H1 (cell line): ENCODE measurements at regions not wholly inside any gene's neighbourhood (a gene's known extent, or its start where the extent isn't known, plus 50 kb on each side); places are given as distances from the start of the nearest gene placed in this dataset.

Experiments used
- ATF3 ChIP-seq: IDR thresholded peaks from 2 replicates; pipeline ENCODE4 v1.6.1; 2011; ENCODE audit warnings: low read depth, mild to moderate bottlenecking, low read length; ENCODE audit not compliant: insufficient read depth
- BCL11A ChIP-seq, 2 experiments: IDR thresholded peaks; one replicate each; pipeline ENCODE4 v1.6.1; 2011; ENCODE audit warnings: low read depth in 2 of 2, low read length in 2 of 2, mild to moderate bottlenecking in 2 of 2
- CBX8 ChIP-seq: fragments of 300-800, 300-1000 bp; sonication (generic); IDR thresholded peaks from 2 replicates; pipeline ENCODE4 v1.7.1; 2016; ENCODE audit warnings: low read depth, low read length, borderline replicate concordance
- GTF2F1 ChIP-seq: IDR thresholded peaks from 2 replicates; pipeline ENCODE4 v1.6.1; 2012; ENCODE audit warnings: low read depth, low read length, improper control_type of control experiment, borderline replicate concordance
- JUND ChIP-seq: IDR thresholded peaks from 2 replicates; pipeline ENCODE4 v1.6.1; 2011; ENCODE audit warnings: mild to moderate bottlenecking, improper control_type of control experiment, low read length
- SIRT6 ChIP-seq: IDR thresholded peaks from one replicate; pipeline ENCODE4 v1.7.1; 2012; ENCODE audit warnings: low read length, inconsistent platforms
- SIX5 ChIP-seq: IDR thresholded peaks from 2 replicates; pipeline ENCODE4 v1.6.1; 2011; ENCODE audit warnings: mild to moderate bottlenecking, low read depth, low read length
- TAF7 ChIP-seq: optimal IDR thresholded peaks from 2 replicates; pipeline ENCODE3; 2011; ENCODE audit warnings: low read depth, mild to moderate bottlenecking, inconsistent platforms, low read length, moderate library complexity, borderline replicate concordance
- TEAD4 ChIP-seq: IDR thresholded peaks from 2 replicates; pipeline ENCODE4 v1.6.1; 2012; ENCODE audit warnings: low read depth, low read length, inconsistent platforms, mixed read lengths
- TF ChIP-seq, protein P1 (sequence below): fragments of 300-600 bp; sonication (generic); IDR thresholded peaks from 2 replicates; pipeline ENCODE4 v1.7.1; 2012; ENCODE audit warnings: low read length, moderate library complexity, mild to moderate bottlenecking, inconsistent platforms; ENCODE audit not compliant: insufficient replicate concordance
- TF ChIP-seq, protein P2 (sequence below): IDR thresholded peaks from 2 replicates; pipeline ENCODE4 v1.6.1; 2012; ENCODE audit warnings: inconsistent platforms

DNA sequence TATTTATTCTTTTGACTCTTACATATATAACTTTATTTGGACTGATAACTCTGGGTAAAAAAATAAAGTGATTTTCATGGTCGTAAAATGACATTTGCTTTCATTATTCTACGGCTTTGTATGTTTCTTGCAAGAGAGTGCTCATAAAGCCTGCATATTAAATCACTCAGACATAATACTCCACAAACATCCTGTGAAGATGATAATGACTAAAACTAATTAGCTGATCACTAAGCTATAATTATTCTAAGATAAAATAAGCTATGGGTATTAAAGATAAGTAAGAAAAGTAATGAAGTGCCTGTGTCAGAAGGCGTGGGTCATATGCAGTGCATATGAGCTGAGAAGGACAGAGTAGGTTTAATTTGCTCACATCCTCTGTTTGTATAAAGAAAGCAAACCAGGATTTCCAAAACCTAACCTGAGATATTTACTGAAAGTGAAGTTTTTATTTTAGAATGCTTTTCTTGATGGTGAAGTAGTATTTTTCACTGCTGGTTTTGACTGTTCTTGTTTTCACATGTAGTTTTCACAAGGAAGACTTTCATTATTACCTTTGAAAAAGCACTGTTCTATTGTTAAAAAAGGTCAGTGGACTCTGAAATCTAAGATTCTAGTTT is 278.8 kb downstream of the AMY1C start (continued):
- TF ChIP-seq, protein P1, sequence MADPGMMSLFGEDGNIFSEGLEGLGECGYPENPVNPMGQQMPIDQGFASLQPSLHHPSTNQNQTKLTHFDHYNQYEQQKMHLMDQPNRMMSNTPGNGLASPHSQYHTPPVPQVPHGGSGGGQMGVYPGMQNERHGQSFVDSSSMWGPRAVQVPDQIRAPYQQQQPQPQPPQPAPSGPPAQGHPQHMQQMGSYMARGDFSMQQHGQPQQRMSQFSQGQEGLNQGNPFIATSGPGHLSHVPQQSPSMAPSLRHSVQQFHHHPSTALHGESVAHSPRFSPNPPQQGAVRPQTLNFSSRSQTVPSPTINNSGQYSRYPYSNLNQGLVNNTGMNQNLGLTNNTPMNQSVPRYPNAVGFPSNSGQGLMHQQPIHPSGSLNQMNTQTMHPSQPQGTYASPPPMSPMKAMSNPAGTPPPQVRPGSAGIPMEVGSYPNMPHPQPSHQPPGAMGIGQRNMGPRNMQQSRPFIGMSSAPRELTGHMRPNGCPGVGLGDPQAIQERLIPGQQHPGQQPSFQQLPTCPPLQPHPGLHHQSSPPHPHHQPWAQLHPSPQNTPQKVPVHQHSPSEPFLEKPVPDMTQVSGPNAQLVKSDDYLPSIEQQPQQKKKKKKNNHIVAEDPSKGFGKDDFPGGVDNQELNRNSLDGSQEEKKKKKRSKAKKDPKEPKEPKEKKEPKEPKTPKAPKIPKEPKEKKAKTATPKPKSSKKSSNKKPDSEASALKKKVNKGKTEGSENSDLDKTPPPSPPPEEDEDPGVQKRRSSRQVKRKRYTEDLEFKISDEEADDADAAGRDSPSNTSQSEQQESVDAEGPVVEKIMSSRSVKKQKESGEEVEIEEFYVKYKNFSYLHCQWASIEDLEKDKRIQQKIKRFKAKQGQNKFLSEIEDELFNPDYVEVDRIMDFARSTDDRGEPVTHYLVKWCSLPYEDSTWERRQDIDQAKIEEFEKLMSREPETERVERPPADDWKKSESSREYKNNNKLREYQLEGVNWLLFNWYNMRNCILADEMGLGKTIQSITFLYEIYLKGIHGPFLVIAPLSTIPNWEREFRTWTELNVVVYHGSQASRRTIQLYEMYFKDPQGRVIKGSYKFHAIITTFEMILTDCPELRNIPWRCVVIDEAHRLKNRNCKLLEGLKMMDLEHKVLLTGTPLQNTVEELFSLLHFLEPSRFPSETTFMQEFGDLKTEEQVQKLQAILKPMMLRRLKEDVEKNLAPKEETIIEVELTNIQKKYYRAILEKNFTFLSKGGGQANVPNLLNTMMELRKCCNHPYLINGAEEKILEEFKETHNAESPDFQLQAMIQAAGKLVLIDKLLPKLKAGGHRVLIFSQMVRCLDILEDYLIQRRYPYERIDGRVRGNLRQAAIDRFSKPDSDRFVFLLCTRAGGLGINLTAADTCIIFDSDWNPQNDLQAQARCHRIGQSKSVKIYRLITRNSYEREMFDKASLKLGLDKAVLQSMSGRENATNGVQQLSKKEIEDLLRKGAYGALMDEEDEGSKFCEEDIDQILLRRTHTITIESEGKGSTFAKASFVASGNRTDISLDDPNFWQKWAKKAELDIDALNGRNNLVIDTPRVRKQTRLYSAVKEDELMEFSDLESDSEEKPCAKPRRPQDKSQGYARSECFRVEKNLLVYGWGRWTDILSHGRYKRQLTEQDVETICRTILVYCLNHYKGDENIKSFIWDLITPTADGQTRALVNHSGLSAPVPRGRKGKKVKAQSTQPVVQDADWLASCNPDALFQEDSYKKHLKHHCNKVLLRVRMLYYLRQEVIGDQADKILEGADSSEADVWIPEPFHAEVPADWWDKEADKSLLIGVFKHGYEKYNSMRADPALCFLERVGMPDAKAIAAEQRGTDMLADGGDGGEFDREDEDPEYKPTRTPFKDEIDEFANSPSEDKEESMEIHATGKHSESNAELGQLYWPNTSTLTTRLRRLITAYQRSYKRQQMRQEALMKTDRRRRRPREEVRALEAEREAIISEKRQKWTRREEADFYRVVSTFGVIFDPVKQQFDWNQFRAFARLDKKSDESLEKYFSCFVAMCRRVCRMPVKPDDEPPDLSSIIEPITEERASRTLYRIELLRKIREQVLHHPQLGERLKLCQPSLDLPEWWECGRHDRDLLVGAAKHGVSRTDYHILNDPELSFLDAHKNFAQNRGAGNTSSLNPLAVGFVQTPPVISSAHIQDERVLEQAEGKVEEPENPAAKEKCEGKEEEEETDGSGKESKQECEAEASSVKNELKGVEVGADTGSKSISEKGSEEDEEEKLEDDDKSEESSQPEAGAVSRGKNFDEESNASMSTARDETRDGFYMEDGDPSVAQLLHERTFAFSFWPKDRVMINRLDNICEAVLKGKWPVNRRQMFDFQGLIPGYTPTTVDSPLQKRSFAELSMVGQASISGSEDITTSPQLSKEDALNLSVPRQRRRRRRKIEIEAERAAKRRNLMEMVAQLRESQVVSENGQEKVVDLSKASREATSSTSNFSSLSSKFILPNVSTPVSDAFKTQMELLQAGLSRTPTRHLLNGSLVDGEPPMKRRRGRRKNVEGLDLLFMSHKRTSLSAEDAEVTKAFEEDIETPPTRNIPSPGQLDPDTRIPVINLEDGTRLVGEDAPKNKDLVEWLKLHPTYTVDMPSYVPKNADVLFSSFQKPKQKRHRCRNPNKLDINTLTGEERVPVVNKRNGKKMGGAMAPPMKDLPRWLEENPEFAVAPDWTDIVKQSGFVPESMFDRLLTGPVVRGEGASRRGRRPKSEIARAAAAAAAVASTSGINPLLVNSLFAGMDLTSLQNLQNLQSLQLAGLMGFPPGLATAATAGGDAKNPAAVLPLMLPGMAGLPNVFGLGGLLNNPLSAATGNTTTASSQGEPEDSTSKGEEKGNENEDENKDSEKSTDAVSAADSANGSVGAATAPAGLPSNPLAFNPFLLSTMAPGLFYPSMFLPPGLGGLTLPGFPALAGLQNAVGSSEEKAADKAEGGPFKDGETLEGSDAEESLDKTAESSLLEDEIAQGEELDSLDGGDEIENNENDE: no peak
- no peak for TF ChIP-seq SIRT6
- no peak for TF ChIP-seq TEAD4
- no peak for TF ChIP-seq JUND
- TF ChIP-seq, protein P2, sequence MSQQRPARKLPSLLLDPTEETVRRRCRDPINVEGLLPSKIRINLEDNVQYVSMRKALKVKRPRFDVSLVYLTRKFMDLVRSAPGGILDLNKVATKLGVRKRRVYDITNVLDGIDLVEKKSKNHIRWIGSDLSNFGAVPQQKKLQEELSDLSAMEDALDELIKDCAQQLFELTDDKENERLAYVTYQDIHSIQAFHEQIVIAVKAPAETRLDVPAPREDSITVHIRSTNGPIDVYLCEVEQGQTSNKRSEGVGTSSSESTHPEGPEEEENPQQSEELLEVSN: no peak
- no peak for TF ChIP-seq BCL11A (IDR thresholded peaks at IDR 0.05; ENCODE audit: low read depth in 2 of 2, low read length in 2 of 2)
- TF ChIP-seq ATF3: no peak
- no peak for TF ChIP-seq GTF2F1
- no peak for TF ChIP-seq SIX5
- no peak for TF ChIP-seq CBX8
- no peak for TF ChIP-seq TAF7
- TF ChIP-seq, all 59 proteins: peak for 0
